HCT116 (cell line): ENCODE measurements at regions not wholly inside any gene's neighbourhood (a gene's known extent, or its start where the extent isn't known, plus 50 kb on each side); places are given as distances from the start of the nearest gene placed in this dataset.

ENCODE experiments used
- ATAC-seq: fragments of 200-7000 bp; cut with Tn5 transposase; 2 replicates; pipeline ENCODE4 v1.9.1; 2020; ENCODE audit warnings: mild to moderate bottlenecking, moderate library complexity
- BruUV-seq: library from RNA; stranded (reverse); fragments of 400-500 nt; replicated peaks from 2 replicates; lab custom pipeline; 2021; lab: Mats Ljungman, UMichigan
- CTCF ChIA-PET: fragments of 300-600 bp; sonication (Branson Sonifier 250); formaldehyde crosslinking; loops from one replicate; lab custom pipeline; 2021; ENCODE audit warnings: antibody characterized with exemption; lab: Charles Lee
- POLR2A ChIA-PET: fragments of 300-600, 350-600 bp; sonication (Branson Sonifier 250); formaldehyde crosslinking; loops from one replicate; lab custom pipeline; 2021; ENCODE audit warnings: antibody characterized with exemption; lab: Charles Lee
- RAD21 ChIA-PET, 2 experiments: fragments of 300-600 bp; sonication (Branson Sonifier 250); formaldehyde crosslinking; loops; one replicate each; lab custom pipeline; 2023; ENCODE audit warnings: low total read pairs in 2 of 2; ENCODE audit not compliant: uncharacterized antibody in 2 of 2, unreplicated experiment in 2 of 2, low non-redundant PET in 1 of 2; lab: Charles Lee
- DNase-seq: peaks from one replicate; pipeline ENCODE4 v3.0.0-alpha.2; 2010; ENCODE audit warnings: low read depth, low spot score
- H2AFZ ChIP-seq: fragments of 200-600 bp; shearing (Covaris generic), sonication (generic); 2 replicates; pipeline ENCODE4 v1.6.1; 2017; ENCODE audit warnings: low read depth, mixed run types, mixed read lengths, antibody characterized with exemption, low read length; ENCODE audit not compliant: poor library complexity, severe bottlenecking
- H3K27ac ChIP-seq: 2 replicates; pipeline ENCODE4 v1.5.1; 2012; ENCODE audit warnings: low read depth, low read length
- H3K27me3 ChIP-seq: fragments of 200-600 bp; sonication (generic); 2 replicates; pipeline ENCODE4 v1.6.1; 2016; ENCODE audit warnings: mixed run types, low read length, mixed read lengths; ENCODE audit not compliant: insufficient read depth
- H3K36me3 ChIP-seq, 2 experiments: fragments of 200-500 bp in 1 of 2; fragments of 200-600 bp in 1 of 2; sonication (Bioruptor generic) in 1 of 2; sonication (generic) in 1 of 2; 2 replicates each; pipeline versions ENCODE4 v1.5.1 to v1.6.1; 2014 to 2016; ENCODE audit warnings: low read length in 2 of 2, inconsistent platforms in 1 of 2, mixed read lengths in 1 of 2, mixed run types in 1 of 2; ENCODE audit not compliant: insufficient read depth in 2 of 2, control insufficient read depth in 1 of 2
- H3K4me1 ChIP-seq, 2 experiments: fragments of 200-600 bp in 1 of 2; sonication (generic) in 1 of 2; 2 replicates each; pipeline versions ENCODE4 v1.5.1 to v1.6.1; 2012 to 2017; ENCODE audit warnings: low read length in 2 of 2, inconsistent platforms in 1 of 2, mild to moderate bottlenecking in 1 of 2, mixed read lengths in 1 of 2, mixed run types in 1 of 2, moderate library complexity in 1 of 2; ENCODE audit not compliant: insufficient read depth in 2 of 2, control insufficient read depth in 1 of 2
- H3K4me2 ChIP-seq: fragments of 200-600 bp; sonication (generic); 2 replicates; pipeline ENCODE4 v1.6.1; 2017; ENCODE audit warnings: mixed run types, low read length, mixed read lengths
- H3K4me3 ChIP-seq, 2 experiments: fragments of 200-600 bp in 1 of 2; sonication (generic) in 1 of 2; replicated peaks in 1 of 2; 2 replicates each; pipeline ENCODE4 v1.5.1; 2011 to 2016; ENCODE audit warnings: low read length in 2 of 2, control low read depth in 1 of 2, low read depth in 1 of 2, mild to moderate bottlenecking in 1 of 2, mixed read lengths in 1 of 2, mixed run types in 1 of 2
- H3K79me2 ChIP-seq: fragments of 200-600 bp; sonication (generic); 2 replicates; pipeline ENCODE4 v1.6.1; 2017; ENCODE audit warnings: mild to moderate bottlenecking, mixed run types, low read length, moderate library complexity, mixed read lengths; ENCODE audit not compliant: insufficient read depth
- H3K9ac ChIP-seq: fragments of 200-600 bp; sonication (generic); 2 replicates; pipeline ENCODE4 v1.6.1; 2016; ENCODE audit warnings: low read length, mixed read lengths
- H3K9me2 ChIP-seq: fragments of 200-600 bp; sonication (generic), shearing (Covaris generic); 2 replicates; pipeline ENCODE4 v1.6.1; 2017; ENCODE audit warnings: mixed run types, mild to moderate bottlenecking, moderate library complexity; ENCODE audit not compliant: insufficient read depth
- H3K9me3 ChIP-seq, 2 experiments: fragments of 200-500 bp in 1 of 2; fragments of 200-600 bp in 1 of 2; sonication (Bioruptor generic) in 1 of 2; sonication (generic) in 1 of 2; 2 replicates each; pipeline ENCODE4 v1.6.1; 2014 to 2017; ENCODE audit warnings: low read length in 2 of 2, mixed read lengths in 2 of 2, inconsistent platforms in 1 of 2, low read depth in 1 of 2, mild to moderate bottlenecking in 1 of 2, mixed run types in 1 of 2, moderate library complexity in 1 of 2; ENCODE audit not compliant: control insufficient read depth in 1 of 2, insufficient read depth in 1 of 2
- H4K20me1 ChIP-seq: fragments of 200-600 bp; sonication (generic), shearing (Covaris generic); 2 replicates; pipeline ENCODE4 v1.6.1; 2017; ENCODE audit warnings: mixed run types, mild to moderate bottlenecking, moderate library complexity; ENCODE audit not compliant: insufficient read depth
- CTCF ChIP-seq, 3 experiments: fragments of 200-600 bp in 1 of 3; sonication (generic) in 1 of 3; IDR thresholded peaks in 2 of 3; conservative IDR thresholded peaks in 1 of 3; 2 replicates each; pipeline ENCODE4 v1.5.1; 2012 to 2017; ENCODE audit warnings: low read depth in 2 of 3, low read length in 2 of 3, antibody characterized with exemption in 1 of 3, borderline replicate concordance in 1 of 3, control low read depth in 1 of 3, mild to moderate bottlenecking in 1 of 3, mixed read lengths in 1 of 3, mixed run types in 1 of 3, moderate library complexity in 1 of 3; ENCODE audit not compliant: insufficient read depth in 1 of 3
- JUND ChIP-seq: IDR thresholded peaks from 2 replicates; pipeline ENCODE4 v1.6.1; 2012
- MAX ChIP-seq: IDR thresholded peaks from 2 replicates; pipeline ENCODE4 v1.6.1; 2012
- TCF7L2 ChIP-seq: IDR thresholded peaks from 2 replicates; pipeline ENCODE4 v1.7.0; 2011; ENCODE audit warnings: borderline replicate concordance, inconsistent platforms; ENCODE audit not compliant: insufficient read depth, insufficient read length; ENCODE audit errors: extremely low read depth
- ZBTB33 ChIP-seq: IDR thresholded peaks from 2 replicates; pipeline ENCODE4 v1.6.1; 2011; ENCODE audit warnings: mild to moderate bottlenecking, low read length, moderate library complexity; ENCODE audit not compliant: insufficient replicate concordance; ENCODE audit errors: extremely low read depth
- intact Hi-C: fragments of 100-400 bp; cut with micrococcal nuclease; formaldehyde crosslinking; loops from 2 replicates; pipeline ENCODE4 v1.10.0; 2022

GRCh38 chr5:51486158-51486557, 102.9 kb downstream of the ISL1 start:
- Histone ChIP-seq H3K9me3 (no peaks in the 10 kb centered on the region), H3K27ac (no peak overlapping the region), H3K4me3 (no peak overlapping the region), H3K4me2 (no peak overlapping the region), H3K9me2 (no peaks in the 10 kb centered on the region), H3K27me3 (no peaks in the 10 kb centered on the region), H3K36me3 (no peaks in the 10 kb centered on the region), H3K79me2 (no peaks in the 10 kb centered on the region), H2AFZ (no peak overlapping the region), H3K4me1 (no peaks in the 10 kb centered on the region), H3K9ac (no peak overlapping the region), H4K20me1 (no peaks in the 10 kb centered on the region)
- ChIA-PET POLR2A (no interaction called here), RAD21 (no interaction called here), CTCF (no interaction called here)
- DNase-seq (no peak), ATAC-seq (no peak)
- intact Hi-C loops, result no loop called here
- TF ChIP-seq JUND, result no peak
- no peak for TF ChIP-seq ZBTB33
- TF ChIP-seq CTCF (IDR thresholded peaks at IDR 0.05 in 2 of 3, conservative IDR thresholded peaks at IDR 0.05 in 1 of 3; ENCODE audit: borderline replicate concordance in 1 of 3, insufficient read depth in 1 of 3, low read depth in 2 of 3, low read length in 2 of 3), result no peak
- no peak for TF ChIP-seq TCF7L2
- no peak for TF ChIP-seq MAX
- no TSS peak for BruUV-seq
